DMS53 treated with DMSO at 0.1 percent for 48 hours (cell line): ENCODE measurements at regions not wholly inside any gene's neighbourhood (a gene's known extent, or its start where the extent isn't known, plus 50 kb on each side); places are given as distances from the start of the nearest gene placed in this dataset.

Source experiments
- DNase-seq: peaks from one replicate; lab custom pipeline; 2025; ENCODE audit not compliant: unreplicated experiment; lab: John Stamatoyannopoulos, UW

DNA sequence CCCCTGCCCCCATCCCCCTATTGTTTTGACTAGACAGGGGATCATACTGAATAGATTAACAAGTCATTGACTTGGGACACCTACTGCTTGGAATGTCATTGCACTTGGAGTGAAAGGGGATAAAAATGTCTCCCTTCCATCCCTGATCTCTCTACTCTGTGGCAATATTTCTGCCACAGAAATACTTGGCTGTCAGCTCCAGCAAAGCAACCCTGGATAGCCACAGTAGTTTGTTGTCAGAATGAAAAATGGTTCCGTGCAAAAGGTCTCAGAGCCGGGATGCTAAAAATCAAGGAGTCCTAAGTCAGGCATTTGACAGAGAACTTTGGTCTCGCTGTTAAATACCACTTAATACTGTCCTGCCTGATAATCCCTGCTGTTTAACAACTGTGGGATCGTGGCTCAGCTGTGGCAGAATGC, 722.0 kb upstream of the SOX9 start:
- DNase-seq: no peak

DNA sequence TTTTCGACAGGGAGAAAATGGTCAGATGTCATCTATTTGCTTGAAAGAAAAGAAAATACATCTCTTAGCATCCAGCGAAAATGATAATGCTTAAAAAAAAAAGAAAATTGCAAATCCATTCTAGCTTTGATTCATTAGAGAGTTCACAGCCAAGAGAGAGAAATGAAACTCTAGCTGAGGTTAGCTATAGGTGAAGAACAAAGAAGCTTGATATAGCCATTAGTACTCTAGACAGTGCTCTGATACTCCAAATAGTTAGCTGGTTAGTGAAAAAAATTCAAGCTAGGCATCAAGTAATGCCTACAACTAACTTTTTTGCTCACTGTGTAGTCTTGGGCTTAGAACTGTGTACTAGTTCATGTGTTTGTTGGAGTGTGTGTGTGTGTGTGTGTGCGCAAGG, 721.6 kb upstream of the SOX9 start:
- no peak for DNase-seq

DNA sequence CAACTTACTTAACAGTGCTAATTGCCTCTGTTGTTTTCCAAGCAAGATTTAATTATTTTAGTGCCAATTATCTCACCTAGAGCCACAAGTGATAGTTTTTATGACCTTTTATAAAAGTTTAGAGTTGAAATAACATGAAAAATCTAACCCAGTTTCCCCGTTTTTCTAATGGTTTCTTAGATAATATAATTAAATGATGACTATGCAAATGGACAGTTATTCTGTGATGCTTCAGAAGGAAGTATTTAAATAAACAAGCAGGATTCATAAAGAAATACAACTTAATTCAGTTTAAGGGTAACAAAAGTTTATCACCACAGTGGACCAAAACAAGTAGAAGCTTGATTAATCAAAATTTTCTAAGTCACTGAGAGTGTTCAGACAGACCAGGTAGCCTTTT, 721.2 kb upstream of the SOX9 start:
- DNase-seq: no peak

DNA sequence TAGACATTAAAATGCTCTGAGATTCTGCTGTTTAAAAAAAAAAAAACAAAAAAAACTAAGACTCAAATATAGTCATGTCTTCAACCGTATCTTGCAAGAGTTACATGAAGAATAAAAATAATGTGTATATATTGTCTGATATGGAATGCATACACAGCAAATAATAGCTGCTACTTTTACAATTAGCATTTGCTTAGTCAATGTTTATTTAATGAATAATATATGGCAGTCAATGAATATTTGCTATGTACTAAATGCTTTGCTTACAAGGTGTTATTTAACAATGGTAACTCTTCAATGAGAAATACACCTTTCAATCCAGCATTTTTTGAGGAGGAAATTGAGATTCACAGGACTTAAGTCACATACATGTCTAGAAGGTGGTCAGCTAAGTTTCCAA, 718.8 kb upstream of the SOX9 start:
- no peak for DNase-seq

DNA sequence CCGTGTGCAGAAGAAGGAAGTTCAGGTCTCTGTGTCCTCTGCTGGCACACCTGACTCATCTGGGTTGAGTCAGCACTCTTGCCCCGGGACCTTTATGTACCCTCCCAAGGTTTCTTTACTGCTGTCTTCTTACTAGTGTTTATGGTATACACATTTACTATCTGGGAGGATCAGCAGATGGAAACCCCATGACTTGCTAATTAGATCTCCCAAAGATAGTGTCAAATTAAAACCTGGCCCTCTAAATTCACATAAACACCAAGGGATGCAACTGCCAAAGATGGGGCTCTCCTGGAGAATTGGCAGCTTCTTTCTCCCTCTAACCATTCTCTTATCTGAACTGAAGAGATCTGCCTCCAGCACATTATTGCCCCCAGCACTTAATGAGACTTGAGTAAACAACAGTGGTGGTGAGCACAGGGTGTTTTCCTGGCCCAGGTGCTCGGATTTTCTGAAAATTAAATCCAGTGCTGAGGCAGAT, 718.1 kb upstream of the SOX9 start:
- DNase-seq: peak; percentile 3

DNA sequence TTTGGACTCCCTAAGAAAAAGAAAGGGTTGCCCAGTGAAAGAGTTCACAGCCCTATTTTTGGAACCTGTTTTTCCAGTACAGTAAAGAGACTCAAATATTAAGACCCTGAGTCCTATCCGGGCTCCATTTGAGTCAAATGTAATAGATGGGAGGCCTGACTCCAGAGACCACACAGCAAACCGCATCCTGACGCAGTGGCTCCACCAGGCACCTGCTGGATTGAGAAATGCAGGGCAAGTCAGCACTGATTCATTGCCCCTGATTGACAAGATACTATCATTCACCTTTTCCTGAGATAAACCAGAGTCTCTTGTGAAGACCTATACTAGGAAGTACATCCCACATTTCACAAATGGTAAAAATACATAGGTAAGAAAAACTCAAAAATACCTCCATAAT, 715.7 kb upstream of the SOX9 start:
- no peak for DNase-seq

DNA sequence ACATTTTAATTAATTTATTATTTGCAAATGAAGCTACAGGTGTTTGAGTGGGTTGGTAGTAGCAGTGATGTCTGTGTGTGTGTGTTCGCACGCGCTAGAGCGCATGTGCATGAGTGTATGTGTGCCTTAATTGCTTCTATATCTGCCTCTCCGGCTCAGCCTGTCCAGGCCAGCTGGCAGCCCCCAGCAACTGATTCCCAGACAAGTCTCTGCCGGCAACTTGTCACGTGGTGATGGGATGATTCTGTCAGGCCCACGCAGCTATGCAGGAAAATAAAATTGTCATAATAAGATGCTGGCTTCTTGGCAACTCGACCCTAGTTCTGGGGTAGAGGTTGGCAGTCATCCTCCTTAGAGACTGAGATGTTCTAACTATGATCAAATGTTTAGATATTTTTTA, 712.8 kb upstream of the SOX9 start:
- DNase-seq: no peak

DNA sequence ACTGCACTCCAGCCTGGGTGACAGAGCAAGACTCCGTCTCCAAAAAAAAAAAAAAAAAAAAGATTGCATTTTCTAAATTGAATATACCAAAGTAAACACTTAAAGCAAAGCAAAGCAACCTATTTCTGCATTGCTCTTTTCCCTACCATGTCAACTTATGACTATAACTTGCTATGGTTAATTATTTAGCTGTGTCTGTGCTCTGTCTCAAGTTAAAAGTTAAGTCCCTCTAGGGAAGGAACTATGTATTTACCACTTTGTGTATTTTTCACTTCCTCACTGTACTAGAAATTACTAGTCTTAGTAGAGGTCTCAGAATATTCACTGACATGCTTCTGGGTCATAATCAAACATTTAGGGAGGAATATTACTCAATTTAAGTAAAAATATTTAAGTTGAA, 711.7 kb upstream of the SOX9 start:
- DNase-seq: no peak

DNA sequence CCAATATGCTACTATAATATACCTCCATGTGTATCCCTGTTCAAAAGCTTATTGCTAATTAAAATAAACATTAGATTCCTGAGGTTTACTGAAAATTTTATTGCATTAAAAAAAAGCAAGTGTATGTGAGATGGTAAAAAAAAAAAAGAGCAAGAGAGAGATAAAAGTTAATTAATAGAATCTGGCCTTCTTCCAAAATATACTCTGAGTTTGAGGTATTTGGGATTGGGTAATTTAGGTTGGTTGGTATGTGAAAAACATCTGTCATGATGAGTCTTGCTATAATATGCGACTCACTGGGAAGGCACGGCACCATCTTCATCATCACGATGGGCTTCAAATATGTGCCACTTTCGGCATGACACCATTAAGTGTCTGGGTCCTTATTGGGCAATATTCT, 711.1 kb upstream of the SOX9 start:
- DNase-seq: no peak

DNA sequence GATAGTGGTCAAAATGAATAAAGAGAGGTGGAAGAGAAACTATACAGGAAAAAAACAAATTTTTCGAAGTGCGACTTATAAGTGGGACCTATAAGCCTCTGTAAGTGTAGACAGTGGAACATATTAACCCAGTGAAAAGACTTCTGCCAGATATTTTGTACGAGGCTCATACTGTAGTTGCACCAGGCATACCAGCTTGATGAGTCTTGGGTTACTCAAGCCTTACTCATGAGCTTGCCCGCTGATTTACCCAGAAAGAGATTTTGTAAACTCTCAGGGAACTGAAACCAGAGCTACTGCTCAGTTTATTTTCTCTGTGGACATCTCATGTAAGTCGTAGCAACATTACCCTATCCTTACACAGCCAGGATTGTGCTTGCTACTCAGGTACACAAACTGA, 708.0 kb upstream of the SOX9 start:
- DNase-seq: no peak

DNA sequence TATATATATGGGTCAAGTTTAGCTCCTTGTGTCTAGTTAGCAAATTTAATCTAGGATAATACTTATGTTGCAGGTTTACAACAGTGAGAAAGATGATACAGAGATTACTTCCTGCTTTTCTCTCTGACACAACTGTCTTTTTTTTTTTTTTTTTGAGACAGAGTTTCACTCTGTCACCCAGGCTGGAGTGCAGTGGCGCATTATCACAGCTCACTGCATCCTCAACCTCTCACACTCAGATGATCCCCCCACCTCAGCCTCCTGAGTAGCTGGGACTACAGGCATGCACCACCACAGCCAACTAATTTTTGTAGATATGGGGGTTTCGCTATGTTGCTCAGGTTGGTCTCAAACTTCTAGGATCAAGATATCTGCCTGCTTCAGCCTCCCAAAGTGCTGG, 706.9 kb upstream of the SOX9 start:
- no peak for DNase-seq

DNA sequence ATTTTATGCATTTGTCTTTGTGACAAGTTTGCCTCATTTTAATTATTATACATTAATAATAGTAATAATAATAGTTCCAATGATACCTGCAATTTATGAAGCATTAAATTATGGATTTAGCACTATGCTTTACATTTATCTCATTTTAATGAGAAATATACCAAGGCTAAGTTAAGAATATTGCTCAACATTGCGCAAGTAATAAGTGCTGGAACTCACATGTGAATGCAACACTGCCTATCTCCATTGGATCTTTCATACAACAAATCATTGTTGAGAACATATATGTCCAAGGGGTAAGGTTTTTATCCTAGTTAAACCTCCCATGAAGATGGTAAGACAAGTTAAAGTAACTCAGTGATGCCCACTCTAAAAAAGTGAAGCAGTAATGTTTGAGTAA, 703.7 kb upstream of the SOX9 start:
- DNase-seq: no peak

DNA sequence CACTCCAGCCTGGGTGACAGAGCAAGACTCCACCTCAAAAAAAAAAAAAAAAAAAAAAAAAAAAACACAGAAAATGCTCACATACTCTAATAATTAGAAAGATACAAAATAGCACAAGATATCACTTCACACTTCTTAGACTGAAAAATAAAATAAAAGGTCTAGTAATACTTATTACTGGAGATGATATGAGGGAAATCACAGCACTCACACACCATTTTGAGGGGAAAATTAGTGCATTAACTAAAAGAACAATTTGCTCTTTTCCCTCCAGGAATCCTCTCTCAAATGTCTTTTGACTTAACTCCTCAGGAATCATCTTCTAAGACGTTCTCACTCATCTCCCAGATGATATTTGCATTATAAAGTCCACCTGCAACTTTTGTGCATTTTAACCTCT, 697.9 kb upstream of the SOX9 start:
- DNase-seq: no peak

DNA sequence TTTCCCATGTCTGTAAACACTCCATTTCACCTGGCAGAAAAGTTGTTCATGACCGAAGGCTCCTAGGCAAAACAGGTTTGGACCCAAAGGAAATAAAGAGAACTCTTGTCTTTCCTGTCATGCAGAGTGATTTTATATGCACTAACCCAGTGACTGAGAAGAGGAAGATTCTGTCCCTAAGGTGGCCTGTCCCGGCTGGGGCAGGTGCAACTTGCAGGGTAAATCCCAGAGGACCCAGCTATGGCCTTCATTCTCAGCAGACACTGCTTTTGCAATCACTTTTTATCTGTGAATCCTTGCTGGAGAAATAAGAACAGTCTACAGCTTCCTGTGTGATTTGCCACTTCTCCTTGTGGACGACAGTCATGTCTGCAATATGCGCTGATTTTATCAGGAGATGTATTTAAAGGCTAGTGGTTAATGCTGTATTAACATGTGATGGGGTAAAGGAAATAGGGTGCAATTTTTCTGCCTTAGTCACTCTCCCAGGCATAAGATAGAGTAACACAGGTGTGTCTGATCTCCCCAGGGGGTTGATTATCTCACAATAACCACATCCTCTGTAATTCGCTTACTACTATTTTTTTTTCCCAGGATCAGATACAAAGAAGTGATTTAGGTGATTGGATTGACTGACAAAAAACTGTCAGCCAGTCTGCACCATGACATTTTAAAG, 696.8 kb upstream of the SOX9 start:
- no peak for DNase-seq

DNA sequence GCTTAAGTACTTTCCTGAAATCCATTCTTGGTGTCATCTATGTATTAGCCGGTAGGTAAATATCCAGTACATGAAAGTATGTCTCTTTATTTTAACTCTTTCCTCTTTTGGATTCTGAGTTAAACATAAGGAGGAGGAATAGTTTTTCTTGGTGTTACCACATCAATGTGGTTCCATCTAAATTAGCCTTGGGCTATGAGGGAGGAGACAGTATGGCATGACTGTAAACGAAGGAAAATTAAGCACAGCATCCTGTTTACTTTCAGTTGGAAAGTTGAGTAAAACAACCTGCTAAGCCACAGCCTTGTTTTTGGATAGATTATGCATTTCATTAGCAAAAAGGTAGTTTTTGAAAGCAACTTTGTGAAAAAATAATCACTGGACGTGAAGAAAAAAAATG, 693.0 kb upstream of the SOX9 start:
- DNase-seq: no peak

DNA sequence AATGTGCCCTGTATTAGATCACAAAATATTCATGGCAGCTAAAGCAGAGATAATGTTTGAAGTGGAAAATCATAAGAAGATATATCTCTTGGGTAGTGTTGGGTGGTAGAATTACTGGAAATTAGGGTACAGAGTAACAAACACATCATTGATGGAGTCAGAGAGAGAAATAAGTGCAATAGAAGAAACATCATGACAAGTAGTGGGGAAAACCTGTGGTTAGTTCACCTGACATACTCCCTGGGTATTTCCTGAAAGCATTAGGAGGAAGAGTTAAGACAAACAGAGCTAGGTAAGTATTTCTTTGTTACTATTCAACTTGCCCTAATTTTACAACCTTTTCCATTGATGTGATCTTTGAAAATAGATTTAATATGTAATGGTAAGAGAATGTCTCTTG, 691.9 kb upstream of the SOX9 start:
- no peak for DNase-seq

DNA sequence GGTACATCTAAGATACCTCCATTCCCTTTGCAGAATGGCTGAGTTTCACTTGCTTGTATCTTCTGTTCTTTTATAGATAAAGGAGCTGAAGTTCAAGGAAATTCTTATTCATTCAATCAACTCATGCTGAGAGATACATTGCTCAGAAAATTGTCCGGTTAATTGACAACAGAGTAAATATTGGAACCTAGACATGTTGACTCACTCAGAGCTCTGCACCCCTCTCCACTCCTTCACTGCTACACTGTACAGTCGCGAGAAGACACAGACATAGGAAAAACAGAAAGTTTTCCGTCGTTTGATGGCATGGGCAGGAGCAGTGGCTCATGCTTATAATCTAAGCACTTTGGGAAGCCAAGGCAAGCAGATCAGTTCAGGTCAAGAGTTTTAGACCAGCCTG, 690.5 kb upstream of the SOX9 start:
- DNase-seq: no peak

DNA sequence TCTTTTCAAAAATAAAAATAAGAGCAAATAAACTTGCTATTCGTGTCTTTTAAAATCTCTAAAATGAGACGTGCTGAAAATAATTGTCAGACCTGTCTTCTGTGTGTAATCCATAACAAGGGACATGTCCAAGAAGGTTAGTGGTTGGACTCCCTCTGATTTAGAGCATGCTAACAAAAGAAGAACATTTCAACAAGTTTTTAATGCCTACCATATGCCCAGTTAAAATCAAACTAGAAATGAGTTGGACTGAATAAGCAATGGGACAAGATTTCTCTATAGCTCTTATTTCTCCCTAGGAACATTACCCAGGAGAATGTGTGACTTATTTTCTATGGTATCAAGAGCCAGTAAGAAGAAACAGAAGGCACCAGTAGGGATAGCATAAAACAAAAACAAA, 689.7 kb upstream of the SOX9 start:
- DNase-seq: no peak

DNA sequence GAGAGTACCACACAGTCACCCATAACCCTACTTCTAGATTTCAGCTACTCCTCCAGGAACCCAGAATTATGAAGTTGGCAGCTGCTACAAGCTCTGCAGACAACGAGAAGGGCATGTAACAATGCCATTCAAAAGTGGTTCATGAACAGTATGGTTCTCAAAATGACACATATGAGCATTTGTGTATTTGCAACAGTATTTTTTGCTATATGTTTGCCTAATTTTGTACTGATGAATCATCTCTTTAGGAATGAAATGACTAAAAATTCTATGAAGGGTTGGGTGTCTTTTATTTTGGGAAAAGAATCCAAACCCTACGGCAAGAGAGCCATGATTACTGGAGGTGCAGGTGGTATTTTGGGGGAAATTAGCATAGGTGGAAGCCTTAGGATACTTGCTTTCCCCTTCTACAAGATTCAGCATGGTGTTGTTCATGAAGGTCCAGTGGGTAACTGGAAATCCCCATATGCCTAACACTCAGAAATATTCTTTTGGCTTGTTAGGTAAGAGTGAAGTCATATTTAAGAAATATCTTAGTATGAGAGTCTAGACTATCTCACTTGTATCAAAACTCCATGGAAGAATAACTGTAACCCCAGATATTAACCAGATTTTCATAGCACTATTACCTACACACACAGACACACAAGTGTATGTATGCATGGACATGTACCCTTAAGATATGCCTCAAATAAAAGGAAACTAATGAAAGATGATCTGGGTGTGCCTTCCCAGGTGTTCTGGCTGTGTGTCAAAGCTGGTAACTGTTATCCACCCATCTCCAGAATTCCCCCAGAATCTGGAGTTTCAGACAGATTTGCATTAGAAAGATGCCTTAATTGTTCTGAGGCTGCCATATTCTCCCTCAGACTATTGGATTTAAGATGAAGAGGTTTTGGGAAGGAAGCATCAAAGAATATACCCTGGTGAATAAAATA, 688.2 kb upstream of the SOX9 start:
- no peak for DNase-seq

DNA sequence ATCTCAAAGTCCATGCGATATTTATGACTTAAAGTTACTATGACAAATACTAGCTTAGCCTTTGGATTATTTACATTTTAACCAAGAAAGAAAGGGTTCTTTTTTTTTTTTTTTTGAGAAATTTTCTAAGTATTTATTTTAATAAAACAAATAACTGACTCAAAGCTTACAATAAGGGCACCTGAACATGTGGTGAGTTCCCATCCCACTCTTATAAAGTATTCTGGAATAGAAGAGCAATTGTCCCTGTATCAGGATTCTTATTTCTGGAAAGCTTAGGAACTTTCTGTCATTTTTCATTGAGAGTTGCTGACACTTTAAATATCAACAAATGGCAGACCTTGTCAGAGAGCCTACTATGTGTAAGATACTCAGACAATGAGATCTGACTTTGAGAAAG, 686.1 kb upstream of the SOX9 start:
- DNase-seq: no peak

DNA sequence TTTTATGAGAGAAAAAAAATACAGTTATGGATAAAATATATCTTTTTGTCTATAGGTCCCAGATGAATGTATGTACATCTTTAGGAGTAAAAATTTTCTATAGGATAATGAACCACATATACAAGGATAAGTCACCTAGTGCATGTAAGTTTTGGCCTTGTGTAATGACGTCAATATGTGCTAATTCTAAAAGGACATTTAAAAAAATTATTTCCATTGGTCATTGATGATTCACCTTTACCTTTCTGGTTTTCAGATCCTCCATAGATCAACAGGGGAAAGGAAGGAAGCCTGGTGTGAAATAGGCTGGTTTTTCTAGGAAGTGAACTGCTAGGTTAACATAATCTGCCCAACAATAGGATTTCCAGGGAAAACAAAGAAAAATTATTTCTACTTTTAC, 684.3 kb upstream of the SOX9 start:
- DNase-seq: no peak

DNA sequence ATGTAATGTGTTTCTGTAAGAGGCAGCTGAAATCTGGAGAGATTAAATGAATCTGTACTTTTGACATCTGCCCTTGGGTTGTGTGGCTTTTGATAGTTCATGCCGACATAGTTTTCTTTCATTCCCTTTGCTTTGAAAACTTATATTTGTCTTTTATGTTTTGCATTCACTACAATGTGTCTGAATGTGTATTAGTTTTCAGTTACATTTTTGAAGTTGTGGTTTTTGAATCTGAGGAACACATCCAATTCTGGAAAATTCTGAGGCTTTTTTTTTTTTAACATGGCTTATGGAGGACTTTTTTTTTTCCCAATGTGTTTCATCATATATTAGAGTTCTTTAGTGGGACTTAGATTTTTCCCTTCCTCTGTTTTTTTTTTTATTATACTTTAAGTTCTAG, 683.7 kb upstream of the SOX9 start:
- no peak for DNase-seq
